Kidney (tissue), 13 donors: ENCODE measurements at regions not wholly inside any gene's neighbourhood (a gene's known extent, or its start where the extent isn't known, plus 50 kb on each side); places are given as distances from the start of the nearest gene placed in this dataset.

Experiments
- DNase-seq, 5 donors: peaks; one replicate each; pipeline ENCODE4 v3.0.0-alpha.2; 2013 to 2020
- FAIRE-seq: peaks from 2 replicates; lab custom pipeline; 2012; peaks lifted over from hg19 to GRCh38; lab: Jason Lieb, UNC
- H3K27ac ChIP-seq, 2 donors: one replicate each; pipeline ENCODE4 v1.7.0; 2013; ENCODE audit warnings: low read depth in 2 of 2, low read length in 2 of 2, inconsistent platforms in 1 of 2
- H3K27me3 ChIP-seq: one replicate; pipeline ENCODE4 v1.7.1; 2013; ENCODE audit warnings: low read length, inconsistent platforms; ENCODE audit not compliant: control insufficient read depth, insufficient read depth
- H3K36me3 ChIP-seq, 3 donors: one replicate each; pipeline versions ENCODE4 v1.7.0 to v1.7.1; 2013; ENCODE audit warnings: low read length in 3 of 3, control low read depth in 1 of 3, inconsistent platforms in 1 of 3; ENCODE audit not compliant: insufficient read depth in 3 of 3, control insufficient read depth in 2 of 3
- H3K4me1 ChIP-seq, 3 donors: one replicate each; pipeline versions ENCODE4 v1.7.0 to v1.7.1; 2013; ENCODE audit warnings: low read length in 3 of 3, inconsistent platforms in 1 of 3, low read depth in 1 of 3; ENCODE audit not compliant: control insufficient read depth in 2 of 3, insufficient read depth in 2 of 3
- H3K4me3 ChIP-seq, 3 donors: one replicate each; pipeline versions ENCODE4 v1.7.0 to v1.8.1; 2013; ENCODE audit warnings: low read length in 3 of 3, control low read depth in 1 of 3, inconsistent platforms in 1 of 3
- H3K9ac ChIP-seq, 3 donors: one replicate each; pipeline versions ENCODE4 v1.7.0 to v1.7.1; 2013; ENCODE audit warnings: low read length in 3 of 3, control low read depth in 1 of 3, inconsistent platforms in 1 of 3
- H3K9me3 ChIP-seq, 3 donors: one replicate each; pipeline versions ENCODE4 v1.7.0 to v1.7.1; 2013; ENCODE audit warnings: low read length in 3 of 3, control low read depth in 1 of 3, inconsistent platforms in 1 of 3; ENCODE audit not compliant: control insufficient read depth in 2 of 3, insufficient read depth in 1 of 3
- intact Hi-C: fragments of 100-400 bp; cut with DNase I; formaldehyde crosslinking; loops from one replicate; pipeline ENCODE4 v1.11.1; 2022
- TF ChIP-seq, protein P1 (sequence below): IDR thresholded peaks from 3 replicates; pipeline ENCODE4 v1.5.1; 2012; ENCODE audit warnings: mild to moderate bottlenecking, moderate library complexity, borderline replicate concordance; ENCODE audit not compliant: insufficient read depth; ENCODE audit errors: extremely low read depth
- donor health status: control.
- donor health status: control.
- donor health status: control.
- donor health status: control.
- donor health status: control.
- donor health status: DM: yes; HTN: yes; CAD: no.
- donor health status: Normal renal cell carcinoma (clear cell type).

DNA sequence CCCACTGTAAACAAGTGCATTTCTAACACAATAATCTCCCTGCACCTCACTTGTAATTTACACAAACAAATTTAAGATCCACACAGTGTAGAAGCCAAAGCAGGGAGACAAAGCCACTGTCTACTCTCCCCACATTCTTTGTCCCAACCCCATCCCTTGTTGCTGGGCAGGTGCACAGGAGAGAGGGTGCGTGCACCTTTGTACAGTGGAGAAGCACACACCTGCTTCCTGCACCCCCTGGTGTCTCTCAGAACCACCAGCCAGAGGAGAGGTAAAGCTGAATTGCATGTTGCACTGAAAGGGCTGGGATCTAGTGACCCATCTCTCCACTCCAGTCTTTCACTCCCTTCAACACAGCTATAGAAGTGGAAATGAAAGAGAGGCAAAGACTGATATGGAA lies 51.4 kb upstream of the IFNG-AS1 start:
- H3K27me3 ChIP-seq: no peaks in the 10 kb centered on the region
- intact Hi-C loops: no loop called here
- H3K9me3 ChIP-seq: no peaks in the 10 kb centered on the region
- H3K4me1 ChIP-seq: no peaks in the 10 kb centered on the region
- no peak for DNase-seq
- H3K36me3 ChIP-seq: no peaks in the 10 kb centered on the region
- no peak for FAIRE-seq
- H3K9ac ChIP-seq: no peak overlapping the region
- H3K4me3 ChIP-seq: no peak overlapping the region
- TF ChIP-seq, protein P1, sequence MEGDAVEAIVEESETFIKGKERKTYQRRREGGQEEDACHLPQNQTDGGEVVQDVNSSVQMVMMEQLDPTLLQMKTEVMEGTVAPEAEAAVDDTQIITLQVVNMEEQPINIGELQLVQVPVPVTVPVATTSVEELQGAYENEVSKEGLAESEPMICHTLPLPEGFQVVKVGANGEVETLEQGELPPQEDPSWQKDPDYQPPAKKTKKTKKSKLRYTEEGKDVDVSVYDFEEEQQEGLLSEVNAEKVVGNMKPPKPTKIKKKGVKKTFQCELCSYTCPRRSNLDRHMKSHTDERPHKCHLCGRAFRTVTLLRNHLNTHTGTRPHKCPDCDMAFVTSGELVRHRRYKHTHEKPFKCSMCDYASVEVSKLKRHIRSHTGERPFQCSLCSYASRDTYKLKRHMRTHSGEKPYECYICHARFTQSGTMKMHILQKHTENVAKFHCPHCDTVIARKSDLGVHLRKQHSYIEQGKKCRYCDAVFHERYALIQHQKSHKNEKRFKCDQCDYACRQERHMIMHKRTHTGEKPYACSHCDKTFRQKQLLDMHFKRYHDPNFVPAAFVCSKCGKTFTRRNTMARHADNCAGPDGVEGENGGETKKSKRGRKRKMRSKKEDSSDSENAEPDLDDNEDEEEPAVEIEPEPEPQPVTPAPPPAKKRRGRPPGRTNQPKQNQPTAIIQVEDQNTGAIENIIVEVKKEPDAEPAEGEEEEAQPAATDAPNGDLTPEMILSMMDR: no peak
- no peak overlapping the region for H3K27ac ChIP-seq
